NB4 (cell line): ENCODE measurements at regions not wholly inside any gene's neighbourhood (a gene's known extent, or its start where the extent isn't known, plus 50 kb on each side); places are given as distances from the start of the nearest gene placed in this dataset.

Experiments used
- DNase-seq: peaks from one replicate; pipeline ENCODE4 v3.0.0; 2010; ENCODE audit warnings: low read depth
- H3K4me3 ChIP-seq: one replicate; pipeline ENCODE4 v1.5.1; 2011; ENCODE audit warnings: mild to moderate bottlenecking, low read depth, low read length, moderate library complexity
- MYC ChIP-seq: IDR thresholded peaks from 2 replicates; pipeline ENCODE4 v1.6.1; 2011; ENCODE audit warnings: low read depth, low read length
- POLR2A ChIP-seq: IDR thresholded peaks from 2 replicates; pipeline ENCODE4 v1.6.1; 2011; ENCODE audit warnings: mild to moderate bottlenecking; ENCODE audit not compliant: insufficient read length; ENCODE audit errors: extremely low read depth
- TF ChIP-seq, protein P1 (sequence below): IDR thresholded peaks from 2 replicates; pipeline ENCODE4 v1.6.1; 2011; ENCODE audit warnings: low read depth, low read length
- TF ChIP-seq, protein P2 (sequence below): IDR thresholded peaks from one replicate; pipeline ENCODE4 v1.5.1; 2012; ENCODE audit warnings: low read depth, low read length

DNA sequence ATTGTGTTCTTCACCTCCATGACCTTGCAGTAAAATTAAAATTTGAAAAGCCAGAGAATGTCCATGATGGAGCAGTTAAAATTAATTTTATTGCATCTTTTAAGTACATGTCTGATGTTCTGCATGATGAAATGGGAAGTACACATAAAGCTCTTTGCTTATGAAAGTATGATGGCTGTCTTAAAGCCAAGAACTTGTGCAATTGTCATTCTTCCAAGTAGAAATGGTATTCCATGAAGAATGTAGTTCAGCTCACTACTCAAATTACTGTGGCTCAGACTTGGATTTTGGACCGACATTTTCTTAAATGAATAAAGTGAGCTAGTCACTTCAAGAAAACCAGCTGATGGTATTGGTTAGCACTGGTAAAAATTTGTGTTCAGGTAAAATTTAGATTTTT is 161.7 kb upstream of the CXCL13 start:
- H3K4me3 ChIP-seq, result no peak overlapping the region
- TF ChIP-seq, protein P1, sequence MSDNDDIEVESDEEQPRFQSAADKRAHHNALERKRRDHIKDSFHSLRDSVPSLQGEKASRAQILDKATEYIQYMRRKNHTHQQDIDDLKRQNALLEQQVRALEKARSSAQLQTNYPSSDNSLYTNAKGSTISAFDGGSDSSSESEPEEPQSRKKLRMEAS, result no peak
- TF ChIP-seq POLR2A, result no peak
- TF ChIP-seq, protein P2, sequence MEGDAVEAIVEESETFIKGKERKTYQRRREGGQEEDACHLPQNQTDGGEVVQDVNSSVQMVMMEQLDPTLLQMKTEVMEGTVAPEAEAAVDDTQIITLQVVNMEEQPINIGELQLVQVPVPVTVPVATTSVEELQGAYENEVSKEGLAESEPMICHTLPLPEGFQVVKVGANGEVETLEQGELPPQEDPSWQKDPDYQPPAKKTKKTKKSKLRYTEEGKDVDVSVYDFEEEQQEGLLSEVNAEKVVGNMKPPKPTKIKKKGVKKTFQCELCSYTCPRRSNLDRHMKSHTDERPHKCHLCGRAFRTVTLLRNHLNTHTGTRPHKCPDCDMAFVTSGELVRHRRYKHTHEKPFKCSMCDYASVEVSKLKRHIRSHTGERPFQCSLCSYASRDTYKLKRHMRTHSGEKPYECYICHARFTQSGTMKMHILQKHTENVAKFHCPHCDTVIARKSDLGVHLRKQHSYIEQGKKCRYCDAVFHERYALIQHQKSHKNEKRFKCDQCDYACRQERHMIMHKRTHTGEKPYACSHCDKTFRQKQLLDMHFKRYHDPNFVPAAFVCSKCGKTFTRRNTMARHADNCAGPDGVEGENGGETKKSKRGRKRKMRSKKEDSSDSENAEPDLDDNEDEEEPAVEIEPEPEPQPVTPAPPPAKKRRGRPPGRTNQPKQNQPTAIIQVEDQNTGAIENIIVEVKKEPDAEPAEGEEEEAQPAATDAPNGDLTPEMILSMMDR, result no peak
- TF ChIP-seq MYC, result no peak
- DNase-seq, result no peak

DNA sequence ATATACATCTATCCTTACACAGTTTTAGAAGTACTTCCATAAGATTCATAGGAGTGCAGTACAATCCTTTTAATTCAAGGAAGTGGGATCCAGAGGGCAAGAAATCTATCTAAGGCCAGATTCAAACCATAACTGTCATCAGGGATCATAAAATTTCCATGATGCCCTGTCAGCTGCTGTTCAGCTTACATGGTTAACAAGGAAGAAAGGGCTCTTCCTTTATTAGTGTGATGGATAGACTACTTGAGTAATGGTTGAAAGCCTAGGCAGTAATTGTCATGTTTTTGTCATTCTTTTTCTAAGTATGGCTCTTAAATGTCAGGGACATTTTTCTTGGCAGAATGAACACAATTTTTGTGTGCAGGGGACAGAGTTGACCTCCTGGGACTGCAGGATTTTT is 159.8 kb upstream of the CXCL13 start:
- no peak overlapping the region for H3K4me3 ChIP-seq
- DNase-seq, result no peak
- TF ChIP-seq, protein P1, result no peak
- TF ChIP-seq POLR2A (no peak), MYC (no peak)
- TF ChIP-seq, protein P2, result no peak

GRCh38 chr4:77446601-77447000 is 159.0 kb upstream of the CXCL13 start:
- no peak for DNase-seq
- no peak overlapping the region for H3K4me3 ChIP-seq
- no peak for TF ChIP-seq MYC
- TF ChIP-seq, protein P2, result no peak
- TF ChIP-seq POLR2A, result no peak
- TF ChIP-seq, protein P1, result no peak

GRCh38 chr4:77449171-77449570 is 156.4 kb upstream of the CXCL13 start:
- TF ChIP-seq, protein P2, result no peak
- TF ChIP-seq MYC, result no peak
- no peak for TF ChIP-seq POLR2A
- TF ChIP-seq, protein P1, result no peak
- no peak overlapping the region for H3K4me3 ChIP-seq
- no peak for DNase-seq

DNA sequence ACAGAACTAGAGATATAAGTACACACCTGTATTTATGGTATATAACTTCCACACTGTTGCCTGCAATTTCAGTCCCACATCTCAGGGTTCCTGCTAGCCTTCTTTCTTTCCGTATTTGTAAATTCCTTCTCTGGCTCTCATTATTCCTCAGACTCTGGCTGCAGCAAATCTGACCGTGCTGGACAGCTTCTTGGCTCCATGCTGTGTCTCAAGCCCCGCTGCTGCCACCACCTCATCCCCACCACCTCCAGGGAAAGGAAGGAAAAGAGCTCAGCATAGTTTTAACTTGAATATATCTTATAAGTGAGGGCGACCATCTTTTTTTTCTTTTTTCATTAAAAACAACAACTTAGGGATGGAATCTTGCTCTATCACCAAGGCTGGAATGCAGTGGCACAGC is 155.6 kb upstream of the CXCL13 start:
- no peak for DNase-seq
- H3K4me3 ChIP-seq, result no peak overlapping the region

More for the DNA sequence above, 155.6 kb upstream of the CXCL13 start:
- TF ChIP-seq, protein P1, result no peak
- TF ChIP-seq, protein P2, result no peak
- TF ChIP-seq MYC (no peak), POLR2A (no peak)
